NOMO-1 treated with DMSO at 0.1 percent for 48 hours (cell line): ENCODE measurements at regions not wholly inside any gene's neighbourhood (a gene's known extent, or its start where the extent isn't known, plus 50 kb on each side); places are given as distances from the start of the nearest gene placed in this dataset.
"Not testable (repeated sequence)": the region's sequence is repeated elsewhere in the genome, so short reads cannot be mapped to it uniquely, and the experiment has no call there.

ENCODE experiments used
- DNase-seq: peaks from one replicate; lab custom pipeline; 2025; ENCODE audit not compliant: unreplicated experiment; lab: John Stamatoyannopoulos, UW

GRCh38 chr14:98928418-98928817, 343.6 kb downstream of the BCL11B start:
- no peak for DNase-seq

- no peak for DNase-seq
These were observed 340.9 kb downstream of the BCL11B start for GRCh38 chr14:98931126-98931525.

GRCh38 chr14:98931911-98932310, 340.1 kb downstream of the BCL11B start:
- no peak for DNase-seq

- DNase-seq: no peak
These were observed 339.3 kb downstream of the BCL11B start for GRCh38 chr14:98932431-98933325.

- not testable (repeated sequence) for DNase-seq
These were observed 337.4 kb downstream of the BCL11B start for GRCh38 chr14:98934569-98934968.

- DNase-seq: no peak
These were observed 336.1 kb downstream of the BCL11B start for GRCh38 chr14:98935921-98936320.

- no peak for DNase-seq
These were observed 335.0 kb downstream of the BCL11B start for GRCh38 chr14:98937021-98937420.

GRCh38 chr14:98937712-98938505, 334.1 kb downstream of the BCL11B start:
- DNase-seq: no peak

- no peak for DNase-seq
These were observed 331.1 kb downstream of the BCL11B start for GRCh38 chr14:98940693-98941437.

- DNase-seq: no peak
These were observed 330.5 kb downstream of the BCL11B start for GRCh38 chr14:98941481-98941880.

GRCh38 chr14:98943907-98944306, 328.1 kb downstream of the BCL11B start:
- DNase-seq: no peak

GRCh38 chr14:98944989-98945388, 327.0 kb downstream of the BCL11B start:
- DNase-seq: no peak

- no peak for DNase-seq
These were observed 326.1 kb downstream of the BCL11B start for GRCh38 chr14:98945611-98946570.

- DNase-seq: no peak
These were observed 325.1 kb downstream of the BCL11B start for GRCh38 chr14:98946940-98947339.

GRCh38 chr14:98947911-98948595, 323.9 kb downstream of the BCL11B start:
- no peak for DNase-seq

GRCh38 chr14:98949051-98949450, 322.9 kb downstream of the BCL11B start:
- peak; percentile 42 for DNase-seq

- peak; percentile 33 for DNase-seq
These were observed 322.4 kb downstream of the BCL11B start for GRCh38 chr14:98949481-98950135.

GRCh38 chr14:98950353-98950895, 321.6 kb downstream of the BCL11B start:
- DNase-seq: no peak

GRCh38 chr14:98951031-98951430, 321.0 kb downstream of the BCL11B start:
- no peak for DNase-seq
